HUDEP-2 (cell line): ENCODE measurements at regions not wholly inside any gene's neighbourhood (a gene's known extent, or its start where the extent isn't known, plus 50 kb on each side); places are given as distances from the start of the nearest gene placed in this dataset.
"Not testable (repeated sequence)": the region's sequence is repeated elsewhere in the genome, so short reads cannot be mapped to it uniquely, and the experiment has no call there.

Experiments used
- DNase-seq, 76 experiments: peaks; one replicate each; lab custom pipeline; 2025; ENCODE audit not compliant: unreplicated experiment in 76 of 76; lab: John Stamatoyannopoulos, UW

DNA sequence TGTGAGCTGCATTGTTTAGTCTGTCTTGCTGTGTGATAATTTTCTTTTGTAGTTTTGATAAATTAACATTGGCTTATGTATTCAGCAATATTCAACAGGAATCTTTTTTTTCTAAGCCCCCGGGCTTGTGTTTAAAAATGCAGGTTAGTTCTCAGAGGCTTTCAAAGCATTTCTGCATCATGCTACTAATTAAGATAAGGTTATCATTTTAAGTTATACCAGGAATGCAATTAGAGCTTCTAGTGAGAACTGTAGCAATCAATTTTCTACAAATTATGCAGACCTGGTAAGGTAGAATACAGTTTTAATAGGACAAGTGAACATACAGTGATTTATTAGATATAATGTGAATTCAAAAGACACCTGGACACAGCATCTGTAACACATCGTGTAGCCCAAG, 179.2 kb downstream of the PRL start:
- DNase-seq = no peak

DNA sequence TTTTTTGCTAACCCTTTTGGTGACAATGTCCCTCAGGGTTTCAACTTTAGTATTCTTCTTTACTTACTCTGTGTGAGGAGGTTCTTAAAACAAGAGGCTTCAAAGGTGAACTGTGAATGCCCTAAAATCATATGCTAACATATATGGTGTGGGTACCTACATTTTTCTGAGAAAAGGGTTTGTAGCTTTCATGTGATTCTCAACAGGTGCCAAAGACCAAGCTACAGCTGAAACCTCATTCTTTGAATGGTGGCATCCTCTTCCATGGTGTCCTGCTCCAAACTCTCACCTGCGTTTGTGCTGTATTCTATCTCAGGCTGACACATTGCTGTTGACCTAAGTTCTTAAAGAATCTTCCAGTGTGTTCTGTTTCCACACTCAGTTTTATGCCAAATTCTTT, 177.3 kb downstream of the PRL start:
- DNase-seq = no peak

DNA sequence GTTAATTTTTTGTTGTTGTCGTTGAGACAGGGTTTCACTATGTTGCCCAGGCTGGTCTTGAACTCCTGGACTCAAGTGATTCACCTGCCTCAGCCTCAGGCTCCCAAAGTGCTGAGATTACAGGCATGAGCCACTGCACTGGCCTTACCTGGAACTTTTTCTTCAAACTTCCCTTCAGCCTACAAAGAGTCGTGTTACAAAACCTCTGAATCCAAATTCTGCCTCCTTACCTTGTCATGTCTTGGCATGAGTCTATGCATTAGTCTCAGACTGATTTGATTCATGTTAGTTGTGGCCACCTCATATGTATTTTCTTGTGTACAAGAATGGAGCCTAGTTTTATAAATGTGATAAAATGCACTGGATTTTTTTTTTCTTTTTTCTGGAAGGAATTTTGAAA, 172.1 kb downstream of the PRL start:
- DNase-seq = no peak

DNA sequence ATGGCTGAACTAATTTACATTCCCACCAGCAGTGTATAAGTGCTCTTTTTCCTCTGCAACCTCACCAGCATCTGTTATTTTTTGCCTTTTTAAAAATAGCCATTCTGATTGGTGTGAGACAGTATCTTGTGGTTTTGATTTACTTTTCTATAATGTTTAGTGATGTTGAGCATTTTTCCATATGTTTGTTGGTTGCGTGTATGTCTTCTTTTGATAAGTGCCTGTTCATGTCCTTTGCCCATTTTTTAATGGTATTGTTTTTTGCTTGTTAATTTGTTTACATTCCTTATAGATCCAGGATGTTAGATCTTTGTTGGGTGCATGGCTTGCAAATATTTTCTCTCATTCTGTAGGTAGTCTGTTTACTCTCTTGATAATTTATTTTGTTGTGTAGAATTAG, 169.9 kb downstream of the PRL start:
- no peak for DNase-seq

- no peak for DNase-seq
These were observed 167.1 kb downstream of the PRL start for GRCh38 chr6:22129751-22130150.

DNA sequence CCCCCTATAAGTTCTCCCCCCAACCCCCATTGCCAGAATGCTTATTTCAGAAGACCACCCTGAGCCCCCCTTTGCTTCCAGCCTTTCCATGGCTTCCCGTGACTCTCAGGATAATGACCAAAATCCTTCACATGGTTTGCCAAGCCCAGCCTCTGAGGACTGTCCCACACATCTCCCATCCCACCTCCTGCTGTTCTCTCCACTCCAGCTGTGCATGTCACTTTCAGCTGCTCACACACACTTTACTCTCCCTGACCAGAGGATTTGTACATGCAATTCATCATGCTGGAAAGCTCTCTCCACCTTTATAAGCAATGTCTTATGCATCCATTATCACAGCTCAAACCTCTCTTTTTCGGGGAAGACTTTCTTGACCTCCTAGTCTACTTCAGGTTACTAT, 164.2 kb downstream of the PRL start:
- no peak for DNase-seq

- no peak for DNase-seq
These were observed 163.5 kb downstream of the PRL start for GRCh38 chr6:22133357-22133756.

DNA sequence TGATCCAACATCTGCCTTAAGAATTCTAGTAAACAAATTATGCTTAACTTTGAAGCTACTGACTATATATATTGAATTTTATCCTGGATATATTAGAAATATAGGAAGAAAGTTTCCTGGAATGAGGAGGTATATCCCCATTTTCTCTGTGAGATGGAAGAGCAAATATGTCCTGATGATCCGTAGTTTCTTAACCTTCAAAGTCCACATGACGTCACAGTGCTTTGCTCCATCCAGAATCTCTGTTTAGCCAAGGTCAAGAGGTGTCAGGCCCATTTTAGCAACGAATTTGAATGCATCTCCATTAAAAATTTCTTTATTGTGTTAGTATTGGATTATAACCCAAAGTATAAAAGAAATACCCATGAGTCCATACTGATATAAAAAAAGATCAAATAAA, 162.5 kb downstream of the PRL start:
- no peak for DNase-seq

DNA sequence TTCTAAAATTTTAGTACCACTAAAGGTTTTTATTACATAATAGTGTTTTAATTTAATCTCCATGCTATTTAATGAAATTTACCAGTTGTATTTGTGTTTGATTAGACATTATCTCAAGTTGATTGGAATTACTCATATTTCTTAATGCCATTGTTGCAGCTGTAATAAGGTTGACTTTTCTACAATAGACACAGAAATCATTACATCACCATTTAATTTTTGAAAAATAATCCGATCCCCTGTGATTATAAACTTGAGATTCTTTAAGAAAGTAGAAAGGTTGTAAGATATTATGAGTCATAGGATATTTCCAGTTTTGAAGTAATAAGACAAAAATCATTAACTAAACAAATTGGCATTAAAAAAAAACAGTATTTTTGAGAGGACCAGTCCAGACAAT, 161.4 kb downstream of the PRL start:
- DNase-seq = no peak

DNA sequence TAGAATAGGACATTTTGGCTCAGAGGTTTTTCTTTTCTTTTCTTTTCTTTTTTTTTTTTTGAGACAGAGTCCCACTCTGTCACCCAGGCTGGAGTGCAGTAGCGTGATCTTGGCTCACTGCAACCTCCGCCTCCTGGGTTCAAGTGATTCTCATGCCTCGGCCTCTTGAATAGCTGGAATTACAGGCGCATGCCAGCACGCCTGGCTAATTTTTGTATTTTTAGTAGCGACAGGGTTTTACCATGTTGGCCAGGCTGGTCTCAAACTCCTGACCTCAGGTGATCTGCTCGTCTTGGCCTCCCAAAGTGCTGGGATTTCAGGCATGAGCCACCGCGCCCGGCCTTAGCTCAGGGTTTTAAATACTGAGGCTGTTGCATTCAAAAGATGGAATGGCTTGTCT, 156.1 kb downstream of the PRL start:
- not testable (repeated sequence) for DNase-seq

DNA sequence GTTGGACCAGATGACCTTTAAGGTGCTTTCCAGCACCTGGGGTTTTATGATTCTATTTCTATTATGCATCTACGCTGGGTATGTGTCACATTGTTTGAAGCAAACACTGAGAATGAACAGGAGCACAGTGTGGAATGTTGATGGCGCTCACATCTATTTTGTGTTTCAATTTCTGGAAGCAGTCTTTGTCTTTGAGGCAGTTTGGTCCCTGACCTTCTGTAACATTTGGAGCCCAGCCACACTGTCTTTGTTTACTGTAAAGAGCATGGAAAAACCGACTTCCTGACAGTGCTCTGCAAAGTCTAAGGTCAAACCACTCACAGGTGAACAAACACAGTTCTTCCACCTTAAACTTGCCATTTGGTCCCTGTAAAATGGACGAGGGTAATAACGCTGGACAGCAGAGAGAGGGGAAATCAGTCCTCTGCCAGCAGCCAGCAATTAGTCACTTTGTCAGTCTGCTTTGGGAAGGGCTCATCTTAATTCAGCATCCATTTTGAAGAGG, 155.5 kb downstream of the PRL start:
- no peak for DNase-seq

DNA sequence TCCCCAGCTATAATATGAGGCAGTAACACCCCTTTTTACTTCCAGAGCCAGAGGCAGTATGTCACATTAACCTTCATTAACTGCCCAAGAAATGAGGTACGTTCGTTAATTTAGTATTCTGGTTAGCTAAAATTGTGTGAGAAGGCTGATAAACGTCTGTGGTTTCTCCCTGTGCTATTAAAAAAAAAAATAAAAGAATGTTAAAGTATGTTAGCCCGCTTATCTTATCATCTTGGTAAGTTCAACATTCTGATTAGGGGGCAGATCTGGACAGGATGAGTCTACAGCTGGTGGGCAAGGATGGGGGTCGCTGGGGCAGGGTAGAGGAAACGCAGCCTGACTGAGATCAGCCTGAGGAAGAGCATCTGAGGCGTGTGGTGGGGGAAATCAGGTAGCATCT, 154.0 kb downstream of the PRL start:
- no peak for DNase-seq

DNA sequence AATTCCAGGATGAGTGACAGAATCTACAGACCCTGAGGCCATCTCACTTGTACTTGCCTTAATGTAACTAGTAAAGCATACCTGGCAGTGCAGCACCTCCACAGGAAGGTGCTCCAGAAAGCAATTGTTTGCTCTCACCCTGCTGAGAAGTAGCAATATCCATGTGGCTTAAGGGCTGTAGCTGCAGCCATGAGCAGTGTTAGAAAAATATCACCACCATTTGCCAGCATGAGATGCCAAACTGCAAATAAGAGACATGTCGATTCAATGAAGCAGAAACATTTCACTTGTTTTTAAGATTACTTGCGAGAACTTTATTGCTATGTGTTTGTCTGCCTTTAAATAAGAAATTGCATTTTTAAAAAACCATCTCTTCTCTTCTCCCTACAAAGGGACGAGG, 151.5 kb downstream of the PRL start:
- DNase-seq = no peak

GRCh38 chr6:22145823-22146677, 150.8 kb downstream of the PRL start:
- DNase-seq = no peak

GRCh38 chr6:22146678-22146930, 150.2 kb downstream of the PRL start:
- DNase-seq = no peak

DNA sequence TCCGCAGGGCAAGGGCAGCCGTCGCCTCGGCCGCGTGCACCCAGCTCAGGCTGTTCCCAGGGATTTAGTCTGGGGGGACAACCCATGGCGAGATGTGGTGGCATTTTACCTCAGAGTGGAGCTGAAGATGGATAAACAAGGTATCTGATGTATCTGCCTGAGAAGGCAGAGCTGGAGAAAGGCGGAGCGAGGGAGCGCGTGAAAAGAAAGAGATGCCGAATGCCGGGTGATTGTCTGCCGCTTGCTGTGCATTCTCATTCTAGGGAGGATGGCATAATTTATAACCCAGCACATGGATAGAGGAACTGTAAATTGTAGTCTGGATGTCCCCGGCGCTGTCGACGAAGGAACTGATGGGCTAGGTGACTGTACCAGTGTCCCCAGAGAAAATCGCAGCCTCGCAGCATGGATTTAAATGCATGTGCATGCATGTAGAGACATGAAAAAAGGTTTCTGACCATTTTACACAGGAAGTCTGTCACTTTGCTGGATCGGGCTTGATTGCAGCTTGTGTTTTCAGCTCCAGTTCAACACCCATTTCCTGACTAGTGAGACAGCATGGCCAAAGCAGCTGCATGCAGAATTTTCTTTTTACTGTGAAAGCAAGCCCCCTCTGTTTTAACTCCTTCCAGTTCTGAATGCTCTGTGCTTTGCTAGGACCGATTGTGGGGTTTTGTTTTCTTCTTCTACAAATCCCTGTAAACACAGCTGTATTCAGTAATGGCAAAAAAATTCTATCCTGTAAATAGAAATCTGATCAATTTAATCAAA, 149.7 kb downstream of the PRL start:
- no peak for DNase-seq

DNA sequence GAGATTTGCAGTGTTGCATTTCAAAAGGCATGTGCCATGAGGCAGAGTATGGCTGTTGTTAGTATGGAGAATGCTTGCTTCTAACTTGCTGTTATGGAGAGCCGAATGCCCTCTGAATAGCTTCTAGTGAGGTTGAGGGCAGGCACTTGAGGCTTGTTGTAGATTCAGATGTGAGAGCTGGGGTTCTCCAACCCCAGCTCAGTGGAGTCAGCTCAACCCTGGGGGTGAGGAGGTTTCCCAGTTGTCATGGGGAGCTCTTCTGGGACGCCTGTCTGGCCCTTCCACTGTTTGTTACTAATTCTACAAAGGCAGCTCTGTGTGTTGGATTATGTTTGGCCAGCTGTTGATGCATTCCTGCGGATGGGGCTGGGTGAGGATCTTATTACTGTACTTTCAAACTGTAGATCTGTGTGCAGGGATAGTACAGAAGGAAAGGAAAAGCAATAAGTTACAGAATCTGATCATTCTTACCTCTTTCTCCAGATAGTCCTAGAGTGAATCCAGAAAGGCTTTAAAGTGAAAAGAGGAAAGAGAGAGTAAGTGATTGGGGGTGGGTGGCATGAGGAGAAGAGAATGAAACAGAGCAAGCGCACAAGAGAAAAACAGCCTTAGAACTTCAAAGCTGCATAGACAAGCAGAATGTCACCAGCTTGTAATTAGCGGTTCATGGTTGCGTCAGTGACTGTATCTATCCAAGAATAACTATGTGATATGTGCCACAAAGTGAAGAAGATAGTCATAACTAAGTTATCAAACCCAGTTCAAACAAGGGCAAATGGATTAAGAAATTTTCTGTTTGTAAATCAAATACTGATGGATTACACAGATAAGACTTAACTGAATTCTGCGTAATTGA, 148.7 kb downstream of the PRL start:
- no peak for DNase-seq

DNA sequence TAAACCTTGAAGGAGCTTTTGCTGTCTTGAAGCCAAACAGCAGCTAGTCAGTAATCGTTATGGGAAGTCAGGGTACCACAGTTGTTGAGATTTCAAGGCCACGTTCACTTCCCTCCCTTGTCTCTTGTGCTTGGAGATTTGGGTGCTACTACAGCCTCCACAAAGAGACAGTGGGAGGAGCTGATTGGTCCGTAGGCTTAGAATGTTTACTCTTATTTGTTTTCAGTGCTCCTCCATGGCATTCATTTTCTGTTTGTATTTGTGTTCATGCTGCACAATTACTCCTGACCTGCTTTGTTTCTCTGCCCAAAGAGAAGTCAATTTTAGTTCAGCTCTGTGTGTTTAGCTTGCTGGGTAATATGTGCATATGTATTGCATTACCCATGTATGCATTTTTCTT, 147.7 kb downstream of the PRL start:
- DNase-seq = no peak

DNA sequence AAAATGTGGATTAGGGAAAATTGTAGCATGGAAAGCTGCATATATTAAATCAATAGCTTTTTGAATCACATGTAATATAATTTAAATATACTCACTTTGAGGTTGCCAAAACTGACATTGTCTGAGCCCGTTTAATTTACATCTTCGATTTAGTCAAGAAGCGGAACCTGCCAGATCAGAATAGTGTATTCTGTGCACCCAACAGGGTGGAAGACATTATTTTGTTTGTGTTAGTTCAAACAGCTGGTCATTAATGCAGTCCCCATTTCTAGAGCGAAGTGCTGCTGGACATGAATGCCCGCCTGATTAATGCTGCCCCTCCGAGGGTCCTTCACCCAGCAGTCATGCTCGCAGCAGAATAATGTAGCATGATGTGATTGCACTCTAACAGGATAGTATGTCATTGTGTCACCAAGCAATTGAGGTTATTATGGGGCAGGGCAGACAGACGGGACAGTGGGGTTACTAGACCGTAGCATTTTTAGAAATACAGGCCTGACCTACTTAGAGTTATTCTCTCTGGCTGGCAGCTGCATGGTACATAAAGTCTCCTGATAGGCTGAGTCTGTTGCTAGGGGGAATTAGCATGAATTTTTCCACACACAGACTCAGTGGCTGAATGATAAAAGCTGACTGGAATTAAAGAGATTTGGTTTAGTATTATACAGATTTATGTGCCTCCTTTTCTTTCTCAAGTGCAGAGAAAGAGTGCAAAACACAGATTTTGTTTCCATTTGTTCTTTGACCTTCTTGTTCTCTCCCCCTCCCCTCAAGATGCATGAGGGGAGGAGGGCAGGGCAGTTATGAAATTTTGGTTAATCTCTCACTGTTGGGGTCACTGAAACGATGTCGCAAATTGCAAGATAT, 147.1 kb downstream of the PRL start:
- no peak for DNase-seq

DNA sequence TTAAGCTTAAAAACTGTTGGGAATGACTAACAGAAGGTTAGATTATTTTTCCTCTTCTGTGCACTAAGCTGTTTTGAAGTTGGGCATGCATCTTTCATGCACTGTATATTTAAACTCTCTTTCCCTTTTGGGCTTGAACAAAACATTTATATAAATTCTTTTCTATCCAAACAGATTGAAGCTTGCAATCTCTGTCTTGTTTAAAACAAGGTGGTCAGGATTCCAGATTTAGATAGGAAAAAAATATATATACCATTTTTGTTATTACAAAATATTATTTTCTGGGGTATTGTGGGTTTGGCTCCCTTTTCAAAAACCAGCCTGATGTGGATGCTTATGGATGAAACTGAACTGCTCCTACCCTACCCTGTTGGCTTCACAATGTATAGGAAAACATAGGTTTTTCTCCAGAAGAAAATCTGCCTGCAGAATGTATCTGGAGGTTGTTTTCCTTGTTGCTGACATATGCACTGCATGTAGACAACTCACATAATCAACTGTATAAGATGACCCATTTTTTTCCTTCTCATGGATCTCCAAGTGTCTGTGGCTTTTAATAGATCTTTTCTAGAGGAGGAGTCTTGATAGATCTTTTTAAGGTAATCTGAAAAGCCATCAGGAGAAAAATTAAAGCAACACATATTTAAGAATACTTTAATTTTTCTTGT, 146.3 kb downstream of the PRL start:
- DNase-seq = no peak
